Karpas-422 (cell line): ENCODE measurements at regions not wholly inside any gene's neighbourhood (a gene's known extent, or its start where the extent isn't known, plus 50 kb on each side); places are given as distances from the start of the nearest gene placed in this dataset.
"Not testable (repeated sequence)": the region's sequence is repeated elsewhere in the genome, so short reads cannot be mapped to it uniquely, and the experiment has no call there.

Experiments
- DNase-seq: peaks from one replicate; pipeline ENCODE4 v3.0.0-alpha.2; 2015
- H2AFZ ChIP-seq: fragments of 200-600 bp; sonication (generic); 2 replicates; pipeline ENCODE4 v1.6.1; 2014; ENCODE audit warnings: antibody characterized with exemption, low read length, mixed read lengths
- H3K27ac ChIP-seq: fragments of 200-600 bp; sonication (generic); 2 replicates; pipeline ENCODE4 v1.5.1; 2014; ENCODE audit warnings: mild to moderate bottlenecking, low read length, moderate library complexity
- H3K27me3 ChIP-seq: fragments of 200-600 bp; sonication (generic); 2 replicates; pipeline ENCODE4 v1.6.1; 2014; ENCODE audit warnings: low read length, mixed read lengths
- H3K36me3 ChIP-seq: fragments of 200-600 bp; sonication (generic); 2 replicates; pipeline ENCODE4 v1.6.1; 2014; ENCODE audit warnings: low read length, mixed read lengths; ENCODE audit not compliant: insufficient read depth
- H3K4me1 ChIP-seq: fragments of 200-600 bp; sonication (generic); 2 replicates; pipeline ENCODE4 v1.6.1; 2014; ENCODE audit warnings: mild to moderate bottlenecking, low read length, mixed read lengths
- H3K4me2 ChIP-seq: fragments of 200-600 bp; sonication (generic); 2 replicates; pipeline ENCODE4 v1.6.1; 2014; ENCODE audit warnings: low read length, low read depth, mild to moderate bottlenecking; ENCODE audit not compliant: poor library complexity, severe bottlenecking
- H3K4me3 ChIP-seq: fragments of 200-600 bp; sonication (generic); 2 replicates; pipeline ENCODE4 v1.5.1; 2014; ENCODE audit warnings: mild to moderate bottlenecking, antibody characterized with exemption, low read length, mixed read lengths
- H3K79me2 ChIP-seq: fragments of 200-600 bp; sonication (generic); 2 replicates; pipeline ENCODE4 v1.6.1; 2014; ENCODE audit warnings: mild to moderate bottlenecking, low read length, mixed read lengths
- H3K9ac ChIP-seq: fragments of 200-600 bp; sonication (generic); 2 replicates; pipeline ENCODE4 v1.6.0; 2014; ENCODE audit warnings: low read length
- H3K9me2 ChIP-seq: fragments of 200-600 bp; sonication (generic), shearing (Covaris generic); replicated peaks from 2 replicates; pipeline ENCODE4 v1.6.0; 2014; ENCODE audit warnings: mild to moderate bottlenecking, low read length, moderate library complexity; ENCODE audit not compliant: insufficient read depth
- H3K9me3 ChIP-seq: fragments of 300-700, 200-600 bp; sonication (generic); 2 replicates; pipeline ENCODE4 v1.6.1; 2014; ENCODE audit warnings: low read length, mixed read lengths
- H4K20me1 ChIP-seq: fragments of 200-600 bp; sonication (generic); 2 replicates; pipeline ENCODE4 v1.6.1; 2014; ENCODE audit warnings: mild to moderate bottlenecking, antibody characterized with exemption, low read length, low read depth; ENCODE audit not compliant: insufficient read depth

- H4K20me1 ChIP-seq = no peaks in the 10 kb centered on the region
- H3K36me3 ChIP-seq = no peaks in the 10 kb centered on the region
- H3K9me2 ChIP-seq = no peaks in the 10 kb centered on the region
- no peaks in the 10 kb centered on the region for H3K9me3 ChIP-seq
- no peak overlapping the region for H3K27ac ChIP-seq
- H3K27me3 ChIP-seq = no peaks in the 10 kb centered on the region
- H3K79me2 ChIP-seq = no peaks in the 10 kb centered on the region
- no peak overlapping the region for H3K4me2 ChIP-seq
- DNase-seq = no peak
- H3K4me3 ChIP-seq = no peak overlapping the region
- H3K9ac ChIP-seq = no peak overlapping the region
- no peaks in the 10 kb centered on the region for H3K4me1 ChIP-seq
- H2AFZ ChIP-seq = no peak overlapping the region
These were observed 198.3 kb downstream of the DUSP10 start for GRCh38 chr1:221543529-221544120.

GRCh38 chr1:221548942-221549341 lies 192.9 kb downstream of the DUSP10 start:
- Histone ChIP-seq H3K27me3 (no peaks in the 10 kb centered on the region), H3K4me2 (no peak overlapping the region), H3K9me2 (no peaks in the 10 kb centered on the region), H3K4me3 (no peak overlapping the region), H3K9ac (no peak overlapping the region), H3K27ac (no peak overlapping the region), H3K4me1 (no peaks in the 10 kb centered on the region), H2AFZ (no peak overlapping the region), H3K79me2 (no peaks in the 10 kb centered on the region), H4K20me1 (no peaks in the 10 kb centered on the region), H3K36me3 (no peaks in the 10 kb centered on the region), H3K9me3 (no peaks in the 10 kb centered on the region)
- no peak for DNase-seq

- Histone ChIP-seq H3K36me3 (no peaks in the 10 kb centered on the region), H3K4me2 (no peak overlapping the region), H3K27ac (no peak overlapping the region), H4K20me1 (no peaks in the 10 kb centered on the region), H3K27me3 (no peaks in the 10 kb centered on the region), H3K79me2 (no peaks in the 10 kb centered on the region), H3K9ac (no peak overlapping the region), H3K9me3 (no peaks in the 10 kb centered on the region), H3K9me2 (no peaks in the 10 kb centered on the region), H3K4me3 (no peak overlapping the region), H3K4me1 (no peaks in the 10 kb centered on the region), H2AFZ (no peak overlapping the region)
- DNase-seq = no peak
These were observed 192.1 kb downstream of the DUSP10 start for GRCh38 chr1:221549815-221550214.

DNA sequence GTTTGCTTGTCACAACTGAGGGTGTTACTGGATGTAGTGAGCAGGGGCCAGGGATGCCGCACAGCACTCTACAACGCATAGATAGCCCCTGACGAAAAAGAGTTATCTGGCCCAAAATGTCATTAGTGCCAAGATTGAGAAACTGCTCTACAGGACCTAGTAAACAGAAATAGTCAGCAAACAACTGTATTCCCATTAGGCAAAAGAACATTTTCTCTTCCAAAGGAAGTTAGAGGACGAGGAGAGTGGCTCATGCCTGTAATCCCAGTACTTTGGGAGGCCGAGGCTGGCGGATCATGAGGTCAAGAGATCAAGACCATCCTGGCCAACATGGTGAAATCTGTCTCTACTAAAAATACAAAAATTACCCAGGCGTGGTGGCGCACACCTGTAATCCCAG lies 189.1 kb downstream of the DUSP10 start:
- not testable (repeated sequence) for H3K4me3 ChIP-seq, H3K27ac ChIP-seq, H2AFZ ChIP-seq

GRCh38 chr1:221555689-221556433 lies 186.0 kb downstream of the DUSP10 start:
- Histone ChIP-seq H3K79me2 (no peaks in the 10 kb centered on the region), H4K20me1 (no peaks in the 10 kb centered on the region), H2AFZ (no peak overlapping the region), H3K9me2 (no peaks in the 10 kb centered on the region), H3K4me3 (no peak overlapping the region), H3K9me3 (no peaks in the 10 kb centered on the region), H3K27ac (no peak overlapping the region), H3K4me2 (no peak overlapping the region), H3K9ac (no peak overlapping the region), H3K36me3 (no peaks in the 10 kb centered on the region), H3K4me1 (no peaks in the 10 kb centered on the region), H3K27me3 (no peaks in the 10 kb centered on the region)
- DNase-seq = no peak

More for the DNA sequence above, 189.1 kb downstream of the DUSP10 start:
- not testable (repeated sequence) for H3K9me3 ChIP-seq, H3K9me2 ChIP-seq, H3K9ac ChIP-seq, H3K79me2 ChIP-seq, H3K27me3 ChIP-seq, H3K4me1 ChIP-seq, H3K36me3 ChIP-seq, H3K4me2 ChIP-seq, H4K20me1 ChIP-seq, DNase-seq

GRCh38 chr1:221556435-221556834 lies 185.5 kb downstream of the DUSP10 start:
- Histone ChIP-seq H3K79me2 (no peaks in the 10 kb centered on the region), H3K4me2 (no peak overlapping the region), H2AFZ (no peak overlapping the region), H3K36me3 (no peaks in the 10 kb centered on the region), H3K27ac (no peak overlapping the region), H3K4me3 (no peak overlapping the region), H4K20me1 (no peaks in the 10 kb centered on the region), H3K9me2 (no peaks in the 10 kb centered on the region), H3K27me3 (no peaks in the 10 kb centered on the region), H3K9me3 (no peaks in the 10 kb centered on the region), H3K9ac (no peak overlapping the region), H3K4me1 (no peaks in the 10 kb centered on the region)
- DNase-seq = no peak

DNA sequence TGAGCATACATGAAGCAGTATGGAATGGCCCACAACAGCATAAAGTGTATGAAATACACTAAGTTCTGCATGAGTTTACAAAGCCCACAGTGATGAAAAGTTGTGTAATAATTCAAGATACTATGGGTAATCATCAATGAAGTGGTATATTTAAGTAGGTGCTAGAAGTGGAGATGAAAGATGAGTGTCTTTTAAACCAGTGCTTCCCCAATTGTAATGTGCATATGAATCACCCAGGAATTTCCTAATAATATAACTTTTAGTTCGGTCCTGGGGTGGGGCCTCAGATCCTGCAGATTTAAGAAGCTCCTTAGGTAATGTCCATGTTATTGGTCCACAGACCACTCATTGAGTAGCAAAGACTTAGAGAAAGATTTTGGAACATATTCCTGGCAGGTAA lies 184.9 kb downstream of the DUSP10 start:
- no peak for DNase-seq
- no peaks in the 10 kb centered on the region for H4K20me1 ChIP-seq

DNA sequence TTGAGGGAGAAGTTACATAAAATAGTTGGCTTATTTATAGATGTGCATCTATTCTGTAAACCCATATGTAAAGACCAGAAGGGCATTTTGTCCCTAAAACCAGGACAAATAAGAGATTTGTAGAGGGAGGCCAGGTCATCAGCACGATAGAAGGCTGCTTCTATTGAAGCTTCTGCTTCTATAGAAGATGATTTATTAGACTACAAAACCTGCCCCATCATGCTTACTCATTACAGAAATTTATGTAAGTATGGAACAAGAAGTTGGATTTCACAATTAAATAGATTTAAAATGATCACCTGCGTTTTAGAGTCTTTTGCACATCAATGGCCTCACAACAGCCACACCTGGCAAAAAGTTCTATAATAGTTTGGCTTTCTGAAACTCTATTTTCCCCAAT lies 183.5 kb downstream of the DUSP10 start:
- Histone ChIP-seq H4K20me1 (no peaks in the 10 kb centered on the region), H3K4me2 (no peak overlapping the region), H3K27ac (no peak overlapping the region), H3K9me2 (no peaks in the 10 kb centered on the region), H3K36me3 (no peaks in the 10 kb centered on the region), H3K4me1 (no peaks in the 10 kb centered on the region), H3K9ac (no peak overlapping the region), H3K4me3 (no peak overlapping the region), H2AFZ (no peak overlapping the region), H3K79me2 (no peaks in the 10 kb centered on the region), H3K27me3 (no peaks in the 10 kb centered on the region), H3K9me3 (no peaks in the 10 kb centered on the region)
- no peak for DNase-seq

More for the DNA sequence above, 184.9 kb downstream of the DUSP10 start:
- no peak overlapping the region for H3K4me3 ChIP-seq
- no peak overlapping the region for H3K9ac ChIP-seq
- no peaks in the 10 kb centered on the region for H3K4me1 ChIP-seq
- H3K27me3 ChIP-seq = no peaks in the 10 kb centered on the region
- H3K79me2 ChIP-seq = no peaks in the 10 kb centered on the region
- H2AFZ ChIP-seq = no peak overlapping the region
- H3K9me2 ChIP-seq = no peaks in the 10 kb centered on the region
- H3K27ac ChIP-seq = no peak overlapping the region
- H3K36me3 ChIP-seq = no peaks in the 10 kb centered on the region
- no peak overlapping the region for H3K4me2 ChIP-seq
- H3K9me3 ChIP-seq = no peaks in the 10 kb centered on the region
